NCI-H748 (cell line): ENCODE measurements at regions not wholly inside any gene's neighbourhood (a gene's known extent, or its start where the extent isn't known, plus 50 kb on each side); places are given as distances from the start of the nearest gene placed in this dataset.

ENCODE experiments used
- DNase-seq: peaks from one replicate; lab custom pipeline; 2025; ENCODE audit not compliant: unreplicated experiment; lab: John Stamatoyannopoulos, UW

- no peak for DNase-seq
These were observed 54.0 kb upstream of the DLG1 start for GRCh38 chr3:197352382-197352781.

GRCh38 chr3:197350446-197350845, 52.0 kb upstream of the DLG1 start:
- DNase-seq: no peak

- DNase-seq: no peak
These were observed 51.0 kb upstream of the DLG1 start for GRCh38 chr3:197349368-197349767.
